ENCODE measurements at regions not wholly inside any gene's neighbourhood (a gene's known extent, or its start where the extent isn't known, plus 50 kb on each side); places are given as distances from the start of the nearest gene placed in this dataset.

DNA sequence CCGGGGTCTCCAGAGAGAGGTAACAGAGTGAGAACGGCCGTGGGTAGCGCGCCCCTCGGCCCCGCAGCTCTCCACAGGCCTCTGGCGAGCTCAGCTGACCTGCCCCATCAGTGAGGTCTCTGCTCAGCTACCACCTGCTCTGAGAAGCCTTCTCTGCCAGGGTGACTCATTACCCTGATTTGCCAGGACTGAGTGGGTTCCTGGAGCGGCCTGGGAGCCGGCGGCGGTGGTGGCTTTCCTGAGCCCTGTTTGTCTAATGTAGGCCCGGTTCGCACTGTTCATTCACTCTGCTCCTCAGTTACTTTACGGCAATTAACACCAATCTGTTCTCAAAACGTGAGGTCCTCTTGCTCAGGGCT lies 351.0 kb upstream of the B3GAT1 start:
- DNase-seq (ENCODE audit: low read depth): no peak

- DNase-seq (ENCODE audit: low read depth): no peak
Measured at GRCh38 chr11:134762248-134763029, 350.4 kb upstream of the B3GAT1 start.

- DNase-seq (ENCODE audit: low read depth): no peak
Measured at GRCh38 chr11:134761926-134762247, 349.8 kb upstream of the B3GAT1 start.

DNA sequence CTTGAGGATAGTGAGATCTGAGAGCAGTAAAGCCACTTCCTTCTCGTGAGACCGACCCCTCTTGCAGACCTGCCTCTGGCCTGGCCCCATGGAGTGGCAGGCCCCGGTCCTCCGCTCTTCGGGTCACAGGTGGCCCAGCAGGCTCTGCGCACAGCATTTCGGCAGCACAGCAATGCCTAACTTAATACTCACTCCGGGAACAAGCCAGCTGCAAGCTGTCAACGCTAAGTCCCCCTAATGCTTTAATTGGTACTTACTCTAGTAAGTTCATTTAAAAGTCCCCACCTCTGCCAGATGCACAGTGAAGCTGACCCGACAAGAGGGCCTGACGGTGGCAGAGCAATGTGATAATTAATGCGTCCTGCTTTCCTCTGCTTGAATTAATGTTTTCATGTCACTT lies 349.3 kb upstream of the B3GAT1 start:
- no peak for DNase-seq (ENCODE audit: low read depth)

DNA sequence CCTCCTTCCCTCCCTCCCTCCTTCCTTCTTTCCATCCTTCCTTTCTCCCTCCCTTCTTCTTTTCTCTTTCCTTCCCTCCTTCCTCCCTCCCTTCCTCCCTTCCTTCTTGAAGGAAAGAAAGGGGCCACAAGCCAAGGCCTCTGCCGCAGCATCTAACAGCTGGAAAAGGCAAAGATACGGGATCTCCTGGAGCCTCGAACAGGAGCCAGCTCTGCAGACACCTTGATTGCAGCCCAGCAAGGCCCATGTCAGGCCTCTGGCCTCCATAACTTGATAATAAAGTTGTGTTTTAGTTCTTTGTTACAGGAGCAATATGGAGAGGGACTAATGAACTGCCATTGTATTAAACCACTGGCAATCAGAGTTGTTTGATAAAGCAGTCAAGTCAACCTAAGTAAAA lies 348.9 kb upstream of the B3GAT1 start:
- no peak for DNase-seq (ENCODE audit: low read depth)

GRCh38 chr11:134760299-134760698 lies 348.3 kb upstream of the B3GAT1 start:
- DNase-seq (ENCODE audit: low read depth): no peak

- no peak for DNase-seq (ENCODE audit: low read depth)
Measured at GRCh38 chr11:134759855-134760254, 347.8 kb upstream of the B3GAT1 start.

GRCh38 chr11:134759274-134759673 lies 347.2 kb upstream of the B3GAT1 start:
- no peak for DNase-seq (ENCODE audit: low read depth)

DNA sequence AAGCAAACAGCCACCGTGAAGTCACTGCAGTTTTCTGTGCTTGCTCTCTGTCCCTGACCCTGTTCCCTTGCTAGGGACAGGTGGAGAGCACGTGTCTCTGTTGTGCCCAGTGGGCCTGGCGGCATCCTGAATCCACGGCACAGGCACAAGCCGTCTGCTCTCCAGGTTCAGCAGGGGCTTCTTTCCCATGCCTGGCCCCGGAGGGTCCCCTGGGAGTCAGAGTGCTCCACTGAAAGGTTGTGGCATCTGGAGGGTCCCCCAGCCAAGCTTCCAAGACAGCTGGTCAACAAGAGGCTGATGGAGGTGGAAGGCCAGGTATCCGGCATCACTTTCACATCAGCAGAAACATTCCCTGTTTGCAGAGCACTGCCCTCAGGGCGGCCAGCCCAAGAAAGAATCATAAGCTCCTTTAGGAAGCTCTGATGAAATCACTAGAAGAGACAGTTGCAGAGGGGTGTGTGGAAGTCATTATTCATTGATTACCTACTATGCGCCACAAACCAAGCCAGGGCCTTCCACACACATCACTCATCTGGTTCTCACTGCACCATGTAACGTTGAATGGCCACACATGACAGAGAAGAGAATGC lies 346.4 kb upstream of the B3GAT1 start:
- DNase-seq (ENCODE audit: low read depth): no peak

GRCh38 chr11:134757633-134758032 lies 345.6 kb upstream of the B3GAT1 start:
- DNase-seq (ENCODE audit: low read depth): no peak

DNA sequence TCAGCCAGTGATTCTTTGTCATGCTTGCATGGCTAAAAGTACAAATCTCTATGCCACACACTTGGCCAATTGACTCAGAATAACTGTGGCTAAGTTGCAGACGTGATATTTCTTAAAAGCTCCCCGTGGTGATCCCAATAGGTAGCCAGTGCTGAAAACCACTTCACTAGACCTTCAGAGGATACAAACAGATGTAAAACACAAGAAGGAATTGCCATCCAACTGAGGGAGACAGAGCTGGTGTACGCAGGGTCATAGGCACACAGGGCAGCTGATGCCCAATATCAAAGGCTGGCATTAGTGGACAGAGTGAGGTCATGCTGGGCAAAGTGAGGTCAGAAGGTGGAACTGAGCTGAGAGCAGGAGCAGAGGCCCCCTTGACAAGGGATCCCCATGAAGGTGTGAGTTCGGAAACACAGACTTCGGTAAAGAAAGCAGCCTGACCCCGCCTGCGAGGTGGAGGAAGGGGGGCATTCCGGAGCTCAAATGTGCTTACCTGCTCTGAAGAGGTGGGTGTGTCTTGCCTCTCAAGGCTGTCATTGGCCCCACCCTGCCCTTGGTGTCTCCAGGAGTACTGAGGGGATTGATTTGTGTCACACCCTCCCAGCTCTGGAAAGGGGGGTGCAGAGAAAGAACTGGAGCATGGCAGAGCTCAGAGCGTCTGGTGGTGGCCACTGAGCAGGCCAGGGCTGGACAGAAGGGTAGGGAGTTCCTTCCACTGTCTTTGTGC lies 344.9 kb upstream of the B3GAT1 start:
- DNase-seq (ENCODE audit: low read depth): no peak

DNA sequence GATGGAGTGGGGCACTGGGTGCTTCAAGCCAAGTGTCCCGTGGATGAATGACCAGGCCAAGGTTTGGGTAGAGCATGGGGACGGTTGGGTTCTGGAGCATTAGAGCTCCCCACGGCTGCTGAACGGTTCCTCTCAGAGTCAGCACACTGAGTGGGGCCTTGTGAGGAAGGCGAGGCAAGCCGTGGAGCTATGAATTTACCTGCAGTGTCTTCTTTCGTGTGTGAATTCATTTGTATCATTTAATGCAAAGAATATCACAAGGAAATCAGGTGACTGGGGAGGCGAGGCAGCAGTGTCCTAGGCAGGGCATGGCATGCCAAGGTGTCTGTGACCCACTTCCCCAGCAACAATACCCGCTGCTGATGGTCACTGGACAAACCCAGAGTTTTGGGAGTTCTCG lies 343.5 kb upstream of the B3GAT1 start:
- DNase-seq (ENCODE audit: low read depth): no peak

DNA sequence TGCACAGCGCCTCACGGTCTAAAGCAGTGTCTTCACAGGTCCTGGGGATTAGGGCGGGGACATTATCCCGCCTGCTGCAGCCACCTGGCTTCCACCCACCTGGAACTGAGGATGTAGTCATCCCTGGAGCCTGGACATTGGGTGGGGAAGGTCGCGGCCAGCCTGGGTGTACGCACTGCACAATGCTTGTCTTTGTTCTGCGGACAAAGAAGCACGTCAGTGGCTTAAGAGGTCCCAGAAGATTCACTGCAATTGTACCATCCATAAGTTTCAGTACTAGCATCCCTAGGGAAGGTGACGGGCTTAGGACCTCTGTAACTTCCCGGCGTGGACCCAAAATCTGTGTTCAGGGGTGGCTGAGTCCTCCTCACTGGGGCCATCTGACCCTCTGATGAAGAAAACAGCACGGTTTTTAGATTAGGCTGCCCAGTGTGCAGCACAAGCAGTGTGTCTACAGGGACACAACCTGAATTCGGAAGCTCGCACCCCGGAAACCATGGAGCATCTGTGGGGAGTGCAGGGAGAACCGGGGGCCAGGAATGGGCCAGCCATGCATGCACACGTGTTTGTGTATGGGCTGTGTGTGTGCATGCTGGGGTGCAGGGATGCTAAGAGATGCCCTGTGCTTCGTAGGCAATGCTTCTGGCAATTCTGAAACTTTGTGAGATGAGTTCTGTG lies 342.6 kb upstream of the B3GAT1 start:
- no peak for DNase-seq (ENCODE audit: low read depth)

DNA sequence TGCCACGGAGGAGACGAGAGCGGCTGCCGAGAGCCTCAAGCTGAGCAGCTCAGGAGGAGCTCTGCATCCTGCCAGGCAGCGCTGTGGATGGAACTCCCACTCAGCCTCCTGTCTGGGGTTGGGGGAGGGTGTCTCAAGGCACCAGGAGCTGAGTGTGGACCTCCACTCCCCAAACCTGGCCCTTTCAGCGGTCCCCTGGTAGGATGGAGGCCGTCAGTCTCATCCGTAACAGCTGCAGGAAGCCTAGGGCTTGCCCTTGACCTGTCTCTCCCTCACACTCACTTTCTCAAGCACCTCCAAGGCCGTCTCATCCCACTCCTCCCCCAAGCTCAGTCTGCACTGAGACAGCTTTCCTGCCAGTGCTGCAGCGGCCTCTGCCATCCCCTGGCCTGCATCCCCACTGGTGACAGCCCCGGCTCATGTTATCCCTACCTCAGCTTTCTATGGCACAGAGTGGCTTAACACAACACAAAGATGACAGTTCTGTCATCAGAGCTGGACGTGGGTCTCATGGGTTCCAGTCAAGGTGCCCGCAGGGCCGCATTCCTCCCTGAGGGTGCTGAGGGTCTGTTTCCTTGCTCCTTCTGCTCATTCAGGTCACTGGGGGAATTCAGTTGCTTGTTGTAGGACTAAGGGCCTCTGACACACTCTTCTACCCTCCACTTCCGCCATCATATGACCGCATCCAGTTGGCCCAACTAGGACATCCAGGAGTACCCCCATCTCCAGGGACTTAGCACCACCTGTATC lies 341.9 kb upstream of the B3GAT1 start:
- DNase-seq (ENCODE audit: low read depth): no peak

DNA sequence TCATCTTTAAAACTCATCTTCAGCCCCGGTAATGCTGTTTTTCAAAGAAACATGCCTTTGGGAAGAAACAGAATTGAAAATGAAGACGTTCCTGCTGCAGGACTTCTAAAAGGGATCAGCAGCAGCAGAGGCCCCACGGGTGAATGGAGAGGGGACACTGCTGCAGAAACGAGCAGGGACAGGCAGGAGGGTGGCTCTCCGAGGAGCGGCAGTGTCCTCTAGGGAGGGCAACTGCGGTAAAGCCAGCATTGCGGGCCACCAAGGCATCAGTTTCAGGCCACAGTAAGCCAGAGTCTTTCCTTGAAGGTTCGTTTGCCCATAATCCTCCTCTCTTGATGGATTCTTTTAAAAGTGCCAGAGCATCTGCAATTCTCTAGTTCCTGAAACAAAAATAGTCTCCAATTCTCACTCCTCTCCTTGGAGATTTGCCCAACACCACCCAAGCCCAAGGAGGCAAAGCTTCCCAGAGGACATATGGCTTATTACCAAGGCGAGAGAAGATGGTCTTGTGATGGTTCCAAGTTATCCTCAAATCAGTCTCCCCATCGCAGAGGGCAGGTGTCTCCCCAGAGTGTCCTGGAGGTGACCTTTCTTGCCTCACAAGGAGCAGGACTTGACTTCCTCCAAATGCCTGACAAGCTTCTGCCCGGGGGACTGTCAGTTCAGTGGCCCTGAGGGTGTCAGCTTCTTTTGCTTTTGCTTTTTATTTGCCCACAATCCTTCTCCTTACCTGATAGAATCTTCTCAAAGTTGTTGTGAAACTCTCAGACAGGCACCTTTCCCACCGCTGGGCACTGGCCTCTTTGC lies 341.1 kb upstream of the B3GAT1 start:
- DNase-seq (ENCODE audit: low read depth): no peak

GRCh38 chr11:134752526-134752925 lies 340.5 kb upstream of the B3GAT1 start:
- no peak for DNase-seq (ENCODE audit: low read depth)

- DNase-seq (ENCODE audit: low read depth): no peak
Measured at GRCh38 chr11:134751766-134752165, 339.7 kb upstream of the B3GAT1 start.

DNA sequence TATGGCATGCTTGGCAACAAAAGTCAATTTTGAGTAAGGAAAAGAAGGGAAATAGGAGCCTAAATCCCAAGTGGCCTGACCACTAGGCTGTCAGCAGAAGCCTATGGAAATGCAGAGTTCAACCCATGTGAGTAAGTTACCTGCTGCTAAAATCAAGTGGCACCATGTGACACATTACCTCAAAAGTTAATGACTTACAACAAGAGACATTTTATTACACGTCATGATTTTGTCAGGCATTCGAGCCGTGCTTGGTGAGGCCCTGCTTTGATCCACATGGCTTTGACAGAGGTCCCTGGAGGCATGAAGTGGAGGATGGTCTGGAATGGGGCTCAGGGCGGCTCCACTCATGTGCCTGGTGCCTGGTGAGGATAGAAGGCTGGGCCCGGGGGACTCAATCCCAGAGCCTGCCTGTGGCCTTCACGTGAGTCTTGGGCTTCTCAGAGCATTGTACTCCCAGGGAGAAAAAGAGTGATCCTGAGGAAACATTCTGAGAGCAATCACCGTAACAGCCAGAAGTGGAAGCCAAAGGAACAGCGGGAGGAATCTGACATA lies 339.1 kb upstream of the B3GAT1 start:
- no peak for DNase-seq (ENCODE audit: low read depth)

GRCh38 chr11:134750619-134751018 lies 338.6 kb upstream of the B3GAT1 start:
- no peak for DNase-seq (ENCODE audit: low read depth)

DNA sequence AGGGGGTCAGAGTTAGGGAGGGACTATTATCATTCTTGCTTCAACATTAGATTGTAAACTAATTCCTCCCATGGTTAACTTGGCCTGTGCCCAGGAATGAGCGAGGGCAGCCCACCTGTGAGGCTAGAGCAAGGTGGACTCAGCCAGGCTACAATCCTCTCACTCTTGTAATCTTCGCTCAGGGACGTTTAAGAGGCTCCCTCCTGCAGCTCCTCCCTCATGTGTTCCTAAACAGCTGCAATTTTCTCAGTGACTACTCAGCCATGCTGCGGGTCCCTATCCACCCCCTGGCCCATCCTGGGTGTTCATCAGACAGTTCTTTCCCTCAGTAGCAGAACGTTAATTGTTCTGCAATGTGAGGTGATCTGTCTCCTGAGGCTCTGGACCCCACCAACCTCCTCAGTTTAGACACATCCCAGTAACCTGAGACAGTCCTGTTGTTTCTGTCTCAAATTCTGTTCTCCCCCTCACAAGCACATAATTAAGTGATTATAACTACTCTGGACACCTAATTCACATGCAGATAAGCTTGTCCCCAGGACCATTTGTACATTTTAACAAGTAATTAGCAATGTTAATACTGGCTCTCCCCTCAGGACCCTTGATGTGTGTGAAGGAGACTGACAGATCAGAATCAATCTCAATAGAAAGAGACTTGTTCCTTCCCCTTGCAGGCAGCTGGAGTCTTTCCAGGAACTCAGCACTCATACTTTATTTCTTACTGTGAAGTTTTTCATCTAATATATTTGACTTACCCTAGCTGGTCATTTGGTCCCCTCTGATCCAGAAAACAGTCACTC lies 337.2 kb upstream of the B3GAT1 start:
- no peak for DNase-seq (ENCODE audit: low read depth)

All from iris pigment epithelial cell (primary cell).